Stomach (tissue), 4 donors: ENCODE measurements at regions not wholly inside any gene's neighbourhood (a gene's known extent, or its start where the extent isn't known, plus 50 kb on each side); places are given as distances from the start of the nearest gene placed in this dataset.

Source experiments
- CTCF ChIP-seq, 7 experiments: fragments of 450-650 bp in 4 of 7; fragments of 200-600 bp in 3 of 7; sonication (generic) in 3 of 7; IDR thresholded peaks; one replicate each; pipeline ENCODE4 v1.5.1; 2016 to 2019; ENCODE audit warnings: antibody characterized with exemption in 7 of 7, control low read depth in 2 of 7, mild to moderate bottlenecking in 1 of 7
- EP300 ChIP-seq: sonication (generic); formaldehyde crosslinking; IDR thresholded peaks from one replicate; pipeline ENCODE4 v1.6.1; 2017; ENCODE audit warnings: antibody characterized with exemption
- POLR2A ChIP-seq, 4 donors: fragments of 450-650 bp; IDR thresholded peaks; one replicate each; pipeline ENCODE4 v1.6.1; 2016; ENCODE audit warnings: antibody characterized with exemption in 4 of 4, control low read depth in 2 of 4, mild to moderate bottlenecking in 1 of 4, moderate library complexity in 1 of 4

- no peak for TF ChIP-seq CTCF (IDR thresholded peaks at IDR 0.05)
- TF ChIP-seq EP300: no peak
- TF ChIP-seq POLR2A (IDR thresholded peaks at IDR 0.05): no peak
These were observed 124.6 kb upstream of the TAF11L2 start for GRCh38 chr5:17373406-17373805.
